NB4 (cell line): ENCODE measurements at regions not wholly inside any gene's neighbourhood (a gene's known extent, or its start where the extent isn't known, plus 50 kb on each side); places are given as distances from the start of the nearest gene placed in this dataset.

Experiments
- DNase-seq: peaks from one replicate; pipeline ENCODE4 v3.0.0; 2010; ENCODE audit warnings: low read depth
- H3K4me3 ChIP-seq: one replicate; pipeline ENCODE4 v1.5.1; 2011; ENCODE audit warnings: mild to moderate bottlenecking, low read depth, low read length, moderate library complexity
- MYC ChIP-seq: IDR thresholded peaks from 2 replicates; pipeline ENCODE4 v1.6.1; 2011; ENCODE audit warnings: low read depth, low read length
- POLR2A ChIP-seq: IDR thresholded peaks from 2 replicates; pipeline ENCODE4 v1.6.1; 2011; ENCODE audit warnings: mild to moderate bottlenecking; ENCODE audit not compliant: insufficient read length; ENCODE audit errors: extremely low read depth
- TF ChIP-seq, protein P1 (sequence below): IDR thresholded peaks from one replicate; pipeline ENCODE4 v1.5.1; 2012; ENCODE audit warnings: low read depth, low read length
- TF ChIP-seq, protein P2 (sequence below): IDR thresholded peaks from 2 replicates; pipeline ENCODE4 v1.6.1; 2011; ENCODE audit warnings: low read depth, low read length

GRCh38 chr5:105238561-105238960 is 1676.0 kb upstream of the NUDT12 start:
- DNase-seq: no peak
- no peak overlapping the region for H3K4me3 ChIP-seq
- TF ChIP-seq, protein P1, sequence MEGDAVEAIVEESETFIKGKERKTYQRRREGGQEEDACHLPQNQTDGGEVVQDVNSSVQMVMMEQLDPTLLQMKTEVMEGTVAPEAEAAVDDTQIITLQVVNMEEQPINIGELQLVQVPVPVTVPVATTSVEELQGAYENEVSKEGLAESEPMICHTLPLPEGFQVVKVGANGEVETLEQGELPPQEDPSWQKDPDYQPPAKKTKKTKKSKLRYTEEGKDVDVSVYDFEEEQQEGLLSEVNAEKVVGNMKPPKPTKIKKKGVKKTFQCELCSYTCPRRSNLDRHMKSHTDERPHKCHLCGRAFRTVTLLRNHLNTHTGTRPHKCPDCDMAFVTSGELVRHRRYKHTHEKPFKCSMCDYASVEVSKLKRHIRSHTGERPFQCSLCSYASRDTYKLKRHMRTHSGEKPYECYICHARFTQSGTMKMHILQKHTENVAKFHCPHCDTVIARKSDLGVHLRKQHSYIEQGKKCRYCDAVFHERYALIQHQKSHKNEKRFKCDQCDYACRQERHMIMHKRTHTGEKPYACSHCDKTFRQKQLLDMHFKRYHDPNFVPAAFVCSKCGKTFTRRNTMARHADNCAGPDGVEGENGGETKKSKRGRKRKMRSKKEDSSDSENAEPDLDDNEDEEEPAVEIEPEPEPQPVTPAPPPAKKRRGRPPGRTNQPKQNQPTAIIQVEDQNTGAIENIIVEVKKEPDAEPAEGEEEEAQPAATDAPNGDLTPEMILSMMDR: no peak
- TF ChIP-seq, protein P2, sequence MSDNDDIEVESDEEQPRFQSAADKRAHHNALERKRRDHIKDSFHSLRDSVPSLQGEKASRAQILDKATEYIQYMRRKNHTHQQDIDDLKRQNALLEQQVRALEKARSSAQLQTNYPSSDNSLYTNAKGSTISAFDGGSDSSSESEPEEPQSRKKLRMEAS: no peak
- TF ChIP-seq POLR2A (no peak), MYC (no peak)

DNA sequence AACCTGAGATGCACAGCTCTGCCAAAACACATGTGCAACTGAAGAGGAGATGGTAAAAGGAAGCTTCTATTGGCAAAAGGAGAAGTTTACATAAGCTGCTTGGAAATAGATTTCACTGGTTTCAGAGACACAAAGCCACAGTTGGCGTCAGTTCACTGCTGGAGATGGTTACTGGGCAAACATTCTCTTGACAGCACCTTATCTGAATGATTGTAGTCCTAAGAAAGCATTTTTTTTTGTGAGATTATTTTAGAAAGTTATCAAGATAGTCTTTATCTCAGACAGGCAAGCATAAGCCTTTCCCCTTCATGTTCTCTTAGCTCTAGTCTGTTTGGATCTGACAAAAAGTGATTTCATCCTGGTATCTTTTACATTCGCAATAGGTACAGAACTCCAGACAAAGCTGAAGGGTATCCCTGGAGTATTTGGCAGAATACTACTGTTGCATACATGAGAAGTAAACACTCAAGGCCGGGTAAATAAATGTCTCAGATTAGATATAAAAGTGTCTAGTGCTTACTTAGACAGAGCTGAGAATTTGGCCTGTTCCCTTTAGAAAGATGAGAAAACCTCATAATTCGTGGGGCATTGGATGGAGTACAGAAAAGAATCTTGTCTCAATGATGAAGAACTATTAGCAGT is 1668.0 kb upstream of the NUDT12 start:
- no peak overlapping the region for H3K4me3 ChIP-seq
- no peak for DNase-seq
- TF ChIP-seq, protein P2: no peak
- TF ChIP-seq, protein P1: no peak

GRCh38 chr5:105218018-105218417 is 1655.4 kb upstream of the NUDT12 start:
- DNase-seq: no peak
- TF ChIP-seq POLR2A (no peak), MYC (no peak)
- TF ChIP-seq, protein P2: no peak
- TF ChIP-seq, protein P1: no peak
- H3K4me3 ChIP-seq: no peak overlapping the region

- TF ChIP-seq, protein P1: no peak
- TF ChIP-seq POLR2A (no peak), MYC (no peak)
- TF ChIP-seq, protein P2: no peak
- no peak for DNase-seq
- H3K4me3 ChIP-seq: no peak overlapping the region
These were observed 1650.5 kb upstream of the NUDT12 start for GRCh38 chr5:105213078-105213477.

- H3K4me3 ChIP-seq: no peak overlapping the region
- TF ChIP-seq, protein P2: no peak
- no peak for TF ChIP-seq MYC
- no peak for TF ChIP-seq POLR2A
- TF ChIP-seq, protein P1: no peak
- no peak for DNase-seq
These were observed 1644.5 kb upstream of the NUDT12 start for GRCh38 chr5:105207066-105207465.

DNA sequence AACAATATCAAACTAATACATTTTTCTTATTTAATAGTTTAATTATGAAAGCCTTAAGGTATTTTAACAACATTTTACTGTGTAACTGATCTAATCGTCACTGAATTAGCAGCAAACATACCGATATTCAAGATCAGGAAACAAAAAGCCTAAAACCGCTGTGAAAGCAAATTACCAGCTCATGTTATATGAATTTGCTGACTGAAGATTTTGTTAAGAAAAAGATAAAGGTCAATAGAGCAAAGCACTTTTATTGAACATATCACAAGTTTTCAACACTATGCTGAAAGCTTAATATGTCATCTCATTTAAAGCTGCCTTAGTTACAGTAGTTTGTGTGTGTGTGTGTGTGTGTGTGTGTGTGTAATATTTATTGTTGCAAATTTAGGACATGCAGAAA is 1634.9 kb upstream of the NUDT12 start:
- DNase-seq: no peak
- no peak for TF ChIP-seq POLR2A
- TF ChIP-seq, protein P1: no peak
- TF ChIP-seq, protein P2: no peak
- no peak for TF ChIP-seq MYC
- no peak overlapping the region for H3K4me3 ChIP-seq
